ENCODE measurements at regions not wholly inside any gene's neighbourhood (a gene's known extent, or its start where the extent isn't known, plus 50 kb on each side); places are given as distances from the start of the nearest gene placed in this dataset.

GRCh38 chr10:107913317-107914294 lies 749.1 kb upstream of the SORCS1 start:
- ATAC-seq (ENCODE audit: low FRiP score) (no peak), DNase-seq (no peak)
- Histone ChIP-seq H3K4me1 (ENCODE audit: control insufficient read depth in 1 of 2, insufficient read depth in 2 of 2, low read length in 2 of 2) (no peaks in the 10 kb centered on the region), H3K27ac (ENCODE audit: low read depth in 1 of 2, low read length in 2 of 2) (no peak overlapping the region), H3K27me3 (ENCODE audit: control insufficient read depth in 1 of 2, insufficient read depth in 2 of 2, low read length in 1 of 2) (no peaks in the 10 kb centered on the region), H3K36me3 (ENCODE audit: control insufficient read depth in 1 of 2, insufficient read depth in 2 of 2, low read length in 1 of 2) (no peaks in the 10 kb centered on the region), H3K4me3 (ENCODE audit: low read length in 2 of 2) (no peak overlapping the region), H3K9me3 (ENCODE audit: control insufficient read depth, low read length) (peaks cover 5% of the 10 kb centered on the region)
- intact Hi-C loops (cut with DNase I): no loop called here
- WGBS, 2 donors: 8 to 12% methylated on average over 6 of the region's 6 CpGs

- ATAC-seq (ENCODE audit: low FRiP score) (no peak), DNase-seq (no peak)
- no peaks in the 10 kb centered on the region for H3K27me3 ChIP-seq (ENCODE audit: control insufficient read depth in 1 of 2, insufficient read depth in 2 of 2, low read length in 1 of 2)
- H3K36me3 ChIP-seq (ENCODE audit: control insufficient read depth in 1 of 2, insufficient read depth in 2 of 2, low read length in 1 of 2): no peaks in the 10 kb centered on the region
- H3K4me1 ChIP-seq (ENCODE audit: control insufficient read depth in 1 of 2, insufficient read depth in 2 of 2, low read length in 2 of 2): no peaks in the 10 kb centered on the region
- H3K27ac ChIP-seq (ENCODE audit: low read depth in 1 of 2, low read length in 2 of 2): no peak overlapping the region
- peaks cover 3% of the 10 kb centered on the region for H3K9me3 ChIP-seq (ENCODE audit: control insufficient read depth, low read length)
- WGBS, 2 donors: 69 to 74% methylated on average over 2 of the region's 2 CpGs
- H3K4me3 ChIP-seq (ENCODE audit: low read length in 2 of 2): no peak overlapping the region
- intact Hi-C loops (cut with DNase I): no loop called here
Measured at GRCh38 chr10:107901076-107901475, 736.6 kb upstream of the SORCS1 start.

GRCh38 chr10:107900131-107900530 lies 735.6 kb upstream of the SORCS1 start:
- Histone ChIP-seq H3K36me3 (ENCODE audit: control insufficient read depth in 1 of 2, insufficient read depth in 2 of 2, low read length in 1 of 2) (no peaks in the 10 kb centered on the region), H3K4me1 (ENCODE audit: control insufficient read depth in 1 of 2, insufficient read depth in 2 of 2, low read length in 2 of 2) (no peaks in the 10 kb centered on the region), H3K4me3 (ENCODE audit: low read length in 2 of 2) (no peak overlapping the region), H3K27me3 (ENCODE audit: control insufficient read depth in 1 of 2, insufficient read depth in 2 of 2, low read length in 1 of 2) (no peaks in the 10 kb centered on the region), H3K9me3 (ENCODE audit: control insufficient read depth, low read length) (peaks cover 3% of the 10 kb centered on the region), H3K27ac (ENCODE audit: low read depth in 1 of 2, low read length in 2 of 2) (no peak overlapping the region)
- ATAC-seq (ENCODE audit: low FRiP score) (no peak), DNase-seq (no peak)
- 76 to 79% methylated on average over 5 of the region's 5 CpGs for WGBS, 2 donors
- intact Hi-C loops (cut with DNase I): no loop called here

- Histone ChIP-seq H3K4me1 (ENCODE audit: control insufficient read depth in 1 of 2, insufficient read depth in 2 of 2, low read length in 2 of 2) (no peaks in the 10 kb centered on the region), H3K4me3 (ENCODE audit: low read length in 2 of 2) (no peak overlapping the region), H3K36me3 (ENCODE audit: control insufficient read depth in 1 of 2, insufficient read depth in 2 of 2, low read length in 1 of 2) (no peaks in the 10 kb centered on the region), H3K27ac (ENCODE audit: low read depth in 1 of 2, low read length in 2 of 2) (no peak overlapping the region), H3K9me3 (ENCODE audit: control insufficient read depth, low read length) (peaks cover 3% of the 10 kb centered on the region), H3K27me3 (ENCODE audit: control insufficient read depth in 1 of 2, insufficient read depth in 2 of 2, low read length in 1 of 2) (no peaks in the 10 kb centered on the region)
- 72 to 73% methylated on average over 4 of the region's 4 CpGs for WGBS, 2 donors
- no peak for ATAC-seq (ENCODE audit: low FRiP score)
- no peak for DNase-seq
- intact Hi-C loops (cut with DNase I): no loop called here
Measured at GRCh38 chr10:107899502-107900062, 735.1 kb upstream of the SORCS1 start.

- DNase-seq (no peak), ATAC-seq (ENCODE audit: low FRiP score) (no peak)
- Histone ChIP-seq H3K4me3 (ENCODE audit: low read length in 2 of 2) (no peak overlapping the region), H3K9me3 (ENCODE audit: control insufficient read depth, low read length) (peaks cover 3% of the 10 kb centered on the region), H3K36me3 (ENCODE audit: control insufficient read depth in 1 of 2, insufficient read depth in 2 of 2, low read length in 1 of 2) (no peaks in the 10 kb centered on the region), H3K27ac (ENCODE audit: low read depth in 1 of 2, low read length in 2 of 2) (no peak overlapping the region), H3K4me1 (ENCODE audit: control insufficient read depth in 1 of 2, insufficient read depth in 2 of 2, low read length in 2 of 2) (no peaks in the 10 kb centered on the region), H3K27me3 (ENCODE audit: control insufficient read depth in 1 of 2, insufficient read depth in 2 of 2, low read length in 1 of 2) (no peaks in the 10 kb centered on the region)
- intact Hi-C loops (cut with DNase I): no loop called here
- 81 to 84% methylated on average over 4 of the region's 4 CpGs for WGBS, 2 donors
Measured at GRCh38 chr10:107899075-107899474, 734.6 kb upstream of the SORCS1 start.

GRCh38 chr10:107898392-107898791 lies 733.9 kb upstream of the SORCS1 start:
- ATAC-seq (ENCODE audit: low FRiP score) (no peak), DNase-seq (no peak)
- no peaks in the 10 kb centered on the region for H3K27me3 ChIP-seq (ENCODE audit: control insufficient read depth in 1 of 2, insufficient read depth in 2 of 2, low read length in 1 of 2)
- H3K36me3 ChIP-seq (ENCODE audit: control insufficient read depth in 1 of 2, insufficient read depth in 2 of 2, low read length in 1 of 2): no peaks in the 10 kb centered on the region
- WGBS, 2 donors: 63 to 65% methylated on average over 4 of the region's 4 CpGs
- no peak overlapping the region for H3K4me3 ChIP-seq (ENCODE audit: low read length in 2 of 2)
- H3K27ac ChIP-seq (ENCODE audit: low read depth in 1 of 2, low read length in 2 of 2): no peak overlapping the region
- peaks cover 3% of the 10 kb centered on the region for H3K9me3 ChIP-seq (ENCODE audit: control insufficient read depth, low read length)
- no peaks in the 10 kb centered on the region for H3K4me1 ChIP-seq (ENCODE audit: control insufficient read depth in 1 of 2, insufficient read depth in 2 of 2, low read length in 2 of 2)
- intact Hi-C loops (cut with DNase I): no loop called here

GRCh38 chr10:107894516-107894915 lies 730.0 kb upstream of the SORCS1 start:
- no peak overlapping the region for H3K4me3 ChIP-seq (ENCODE audit: low read length in 2 of 2)
- intact Hi-C loops (cut with DNase I): no loop called here
- H3K27ac ChIP-seq (ENCODE audit: low read depth in 1 of 2, low read length in 2 of 2): no peak overlapping the region
- no peaks in the 10 kb centered on the region for H3K36me3 ChIP-seq (ENCODE audit: control insufficient read depth in 1 of 2, insufficient read depth in 2 of 2, low read length in 1 of 2)
- peaks cover 3% of the 10 kb centered on the region for H3K9me3 ChIP-seq (ENCODE audit: control insufficient read depth, low read length)
- 52 to 53% methylated on average over 4 of the region's 4 CpGs for WGBS, 2 donors
- ATAC-seq (ENCODE audit: low FRiP score) (no peak), DNase-seq (no peak)
- H3K4me1 ChIP-seq (ENCODE audit: control insufficient read depth in 1 of 2, insufficient read depth in 2 of 2, low read length in 2 of 2): no peaks in the 10 kb centered on the region
- H3K27me3 ChIP-seq (ENCODE audit: control insufficient read depth in 1 of 2, insufficient read depth in 2 of 2, low read length in 1 of 2): no peaks in the 10 kb centered on the region

GRCh38 chr10:107889105-107889504 lies 724.6 kb upstream of the SORCS1 start:
- DNase-seq (no peak), ATAC-seq (ENCODE audit: low FRiP score) (no peak)
- intact Hi-C loops (cut with DNase I): no loop called here
- Histone ChIP-seq H3K4me3 (ENCODE audit: low read length in 2 of 2) (no peak overlapping the region), H3K27me3 (ENCODE audit: control insufficient read depth in 1 of 2, insufficient read depth in 2 of 2, low read length in 1 of 2) (no peaks in the 10 kb centered on the region), H3K36me3 (ENCODE audit: control insufficient read depth in 1 of 2, insufficient read depth in 2 of 2, low read length in 1 of 2) (no peaks in the 10 kb centered on the region), H3K27ac (ENCODE audit: low read depth in 1 of 2, low read length in 2 of 2) (no peak overlapping the region), H3K4me1 (ENCODE audit: control insufficient read depth in 1 of 2, insufficient read depth in 2 of 2, low read length in 2 of 2) (no peaks in the 10 kb centered on the region), H3K9me3 (ENCODE audit: control insufficient read depth, low read length) (peaks cover 2% of the 10 kb centered on the region)
- 29 to 37% methylated on average over 2 of the region's 2 CpGs for WGBS, 2 donors

GRCh38 chr10:107880185-107880584 lies 715.7 kb upstream of the SORCS1 start:
- 66 to 78% methylated on average over 2 of the region's 2 CpGs for WGBS, 2 donors
- intact Hi-C loops (cut with DNase I): no loop called here
- peaks cover 10% of the 10 kb centered on the region for H3K9me3 ChIP-seq (ENCODE audit: control insufficient read depth, low read length)
- H3K4me1 ChIP-seq (ENCODE audit: control insufficient read depth in 1 of 2, insufficient read depth in 2 of 2, low read length in 2 of 2): no peaks in the 10 kb centered on the region
- no peaks in the 10 kb centered on the region for H3K27me3 ChIP-seq (ENCODE audit: control insufficient read depth in 1 of 2, insufficient read depth in 2 of 2, low read length in 1 of 2)
- ATAC-seq (ENCODE audit: low FRiP score) (no peak), DNase-seq (no peak)
- H3K36me3 ChIP-seq (ENCODE audit: control insufficient read depth in 1 of 2, insufficient read depth in 2 of 2, low read length in 1 of 2): no peaks in the 10 kb centered on the region
- no peak overlapping the region for H3K4me3 ChIP-seq (ENCODE audit: low read length in 2 of 2)
- H3K27ac ChIP-seq (ENCODE audit: low read depth in 1 of 2, low read length in 2 of 2): no peak overlapping the region
